GM18505 (cell line): ENCODE measurements at regions not wholly inside any gene's neighbourhood (a gene's known extent, or its start where the extent isn't known, plus 50 kb on each side); places are given as distances from the start of the nearest gene placed in this dataset.

Source experiments
- ATAC-seq: cut with Tn5 transposase; IDR thresholded peaks from one replicate; pipeline ENCODE4 v1.9.1; 2021; ENCODE audit not compliant: unreplicated experiment
- POLR2A ChIP-seq: IDR thresholded peaks from 4 replicates; pipeline ENCODE4 v1.6.1; 2011; ENCODE audit warnings: borderline replicate concordance; ENCODE audit not compliant: insufficient read depth, insufficient read length; ENCODE audit errors: extremely low read depth

DNA sequence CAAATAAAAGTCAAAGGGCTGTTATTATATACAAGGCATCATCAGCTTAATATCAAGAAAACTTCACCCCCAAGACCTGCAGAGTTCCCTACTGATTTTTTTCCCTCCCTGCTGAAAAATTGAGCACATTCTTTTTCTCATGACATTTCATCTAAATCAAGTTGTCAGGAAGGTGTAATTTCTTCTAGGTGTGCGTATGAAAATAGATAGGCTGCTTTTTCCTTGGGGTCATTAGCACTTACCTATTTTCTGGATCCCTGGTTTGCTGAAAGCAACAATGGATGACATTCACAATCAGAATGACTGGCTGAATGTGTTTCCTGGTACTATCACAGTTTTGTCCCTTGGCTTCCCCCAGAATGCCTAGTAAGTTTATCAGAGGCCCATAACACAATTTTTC is 225.0 kb upstream of the KIRREL3 start:
- no peak for ATAC-seq
- no peak for TF ChIP-seq POLR2A

DNA sequence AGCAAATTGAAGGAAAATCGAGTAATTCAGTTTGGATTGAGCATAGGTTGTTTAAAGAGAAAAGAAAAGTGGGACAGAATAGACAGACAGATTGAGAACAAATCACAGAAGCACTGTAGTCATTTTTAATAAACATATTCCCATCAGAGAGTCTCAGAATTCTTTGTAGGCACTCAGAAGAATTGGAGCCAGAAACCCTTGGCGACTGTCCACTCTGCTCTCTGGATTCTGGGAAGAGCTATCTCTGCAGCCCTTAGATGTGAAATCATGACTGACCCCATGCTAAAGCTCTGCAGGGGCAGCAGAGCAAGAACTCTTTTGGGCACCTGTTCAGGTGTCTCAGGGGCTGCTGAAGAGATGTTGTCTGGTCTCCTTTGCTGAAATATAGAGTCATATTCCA is 223.7 kb upstream of the KIRREL3 start:
- no peak for TF ChIP-seq POLR2A
- ATAC-seq: no peak

DNA sequence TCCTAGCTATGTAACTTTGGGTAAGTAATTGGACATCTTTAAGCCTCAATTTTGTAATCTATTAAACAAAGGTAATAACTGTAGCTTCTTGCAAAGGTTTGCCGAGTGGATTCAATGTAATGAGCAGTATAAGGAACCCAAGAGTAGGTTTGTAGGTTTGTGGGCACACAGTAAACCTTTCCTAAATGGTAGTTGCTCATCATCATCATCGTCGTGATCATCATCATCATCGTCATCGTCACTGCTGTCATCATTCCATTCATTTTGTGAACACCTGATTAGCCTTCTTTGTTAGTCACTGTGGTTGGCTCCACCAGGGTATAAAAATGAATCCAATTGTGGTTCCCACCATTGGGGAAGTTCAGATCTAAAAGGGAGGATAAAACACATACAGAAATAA is 223.1 kb upstream of the KIRREL3 start:
- TF ChIP-seq POLR2A: no peak
- no peak for ATAC-seq

GRCh38 chr11:127223026-127223425 is 222.5 kb upstream of the KIRREL3 start:
- no peak for ATAC-seq
- TF ChIP-seq POLR2A: no peak

GRCh38 chr11:127219704-127220103 is 219.1 kb upstream of the KIRREL3 start:
- no peak for TF ChIP-seq POLR2A
- no peak for ATAC-seq

GRCh38 chr11:127218275-127218608 is 217.7 kb upstream of the KIRREL3 start:
- ATAC-seq: no peak
- TF ChIP-seq POLR2A: no peak

- no peak for ATAC-seq
- no peak for TF ChIP-seq POLR2A
Measured at GRCh38 chr11:127217452-127218274, 217.1 kb upstream of the KIRREL3 start.

DNA sequence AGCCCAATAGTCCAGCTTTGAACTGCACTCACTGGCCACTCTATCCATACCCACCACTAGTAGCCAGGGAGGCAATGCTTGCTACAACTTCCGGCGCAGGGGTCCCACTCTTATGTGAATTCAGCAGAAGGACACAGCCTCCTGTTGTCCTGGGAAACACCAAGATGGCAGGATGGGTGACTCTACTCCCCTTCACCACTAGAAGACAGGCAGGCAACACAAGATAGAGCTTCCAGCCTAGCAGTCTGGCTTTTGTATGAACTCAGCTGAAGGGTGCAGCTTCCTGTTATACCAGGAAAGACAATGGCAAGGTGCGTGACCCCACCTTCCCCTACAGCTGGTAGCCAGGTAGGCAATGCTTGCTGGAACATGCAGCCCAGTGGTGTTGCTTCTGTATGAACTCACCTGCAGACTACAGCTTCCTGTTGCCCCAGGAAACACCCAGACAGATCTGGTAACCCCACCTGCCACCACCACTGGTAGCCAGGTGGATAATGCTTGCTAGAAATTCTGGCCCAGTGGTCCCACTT is 205.2 kb upstream of the KIRREL3 start:
- no peak for TF ChIP-seq POLR2A
- ATAC-seq: no peak

- ATAC-seq: no peak
- no peak for TF ChIP-seq POLR2A
Measured at GRCh38 chr11:127203490-127203889, 202.9 kb upstream of the KIRREL3 start.

GRCh38 chr11:127202105-127202504 is 201.5 kb upstream of the KIRREL3 start:
- no peak for TF ChIP-seq POLR2A
- ATAC-seq: no peak

DNA sequence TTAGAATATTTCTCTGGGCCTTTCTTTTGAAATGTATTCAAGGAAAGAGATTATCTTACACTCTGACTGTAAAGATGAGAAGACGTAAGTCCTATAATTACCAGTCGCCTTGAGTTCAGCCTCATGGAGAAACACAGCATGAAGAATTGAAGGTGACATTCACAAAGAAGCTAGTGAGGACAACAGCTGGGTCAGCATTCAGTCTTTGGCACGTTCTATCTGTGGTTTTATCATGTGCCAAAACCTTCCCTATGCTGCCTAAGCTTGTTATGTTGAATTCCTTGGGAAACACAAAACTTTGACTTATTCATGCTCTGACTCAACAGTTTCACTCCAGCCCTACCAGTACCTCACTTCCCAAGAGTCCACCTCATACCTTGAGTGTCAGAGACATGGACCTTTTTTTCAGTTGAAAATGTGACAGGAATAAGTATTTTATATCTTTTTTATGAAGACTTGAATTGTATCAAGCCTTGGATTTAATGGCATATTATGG is 198.8 kb upstream of the KIRREL3 start:
- TF ChIP-seq POLR2A: no peak
- no peak for ATAC-seq

GRCh38 chr11:127195501-127196120 is 195.0 kb upstream of the KIRREL3 start:
- ATAC-seq: no peak

DNA sequence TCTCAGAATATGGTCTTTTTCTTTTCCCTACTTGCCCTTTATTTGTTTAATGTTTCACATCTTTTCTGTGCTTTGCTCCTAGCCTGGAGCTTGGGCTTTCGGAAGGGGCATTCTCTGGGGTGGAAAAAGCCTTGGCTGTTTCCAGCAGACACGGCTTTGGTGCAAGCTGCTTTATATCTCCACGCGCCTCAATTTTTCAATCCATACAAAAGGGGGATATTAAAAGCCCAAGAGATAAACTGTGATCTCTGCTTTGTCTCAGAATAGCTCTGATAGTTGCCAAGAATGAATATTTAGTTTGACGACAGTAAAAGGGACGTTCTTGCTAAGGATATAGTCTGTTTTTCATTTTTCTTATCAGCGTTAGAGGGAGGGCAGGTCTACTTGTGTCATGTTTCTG is 194.0 kb upstream of the KIRREL3 start:
- TF ChIP-seq POLR2A: no peak
- ATAC-seq: no peak

More at GRCh38 chr11:127195501-127196120, 195.0 kb upstream of the KIRREL3 start:
- no peak for TF ChIP-seq POLR2A

- no peak for ATAC-seq
- no peak for TF ChIP-seq POLR2A
Measured at GRCh38 chr11:127193950-127194349, 193.4 kb upstream of the KIRREL3 start.

- no peak for ATAC-seq
Measured at GRCh38 chr11:127191689-127192088, 191.1 kb upstream of the KIRREL3 start.

GRCh38 chr11:127191261-127191660 is 190.7 kb upstream of the KIRREL3 start:
- no peak for ATAC-seq
- TF ChIP-seq POLR2A: no peak

More at GRCh38 chr11:127191689-127192088, 191.1 kb upstream of the KIRREL3 start:
- no peak for TF ChIP-seq POLR2A
